ENCODE measurements at regions not wholly inside any gene's neighbourhood (a gene's known extent, or its start where the extent isn't known, plus 50 kb on each side); places are given as distances from the start of the nearest gene placed in this dataset.

DNA sequence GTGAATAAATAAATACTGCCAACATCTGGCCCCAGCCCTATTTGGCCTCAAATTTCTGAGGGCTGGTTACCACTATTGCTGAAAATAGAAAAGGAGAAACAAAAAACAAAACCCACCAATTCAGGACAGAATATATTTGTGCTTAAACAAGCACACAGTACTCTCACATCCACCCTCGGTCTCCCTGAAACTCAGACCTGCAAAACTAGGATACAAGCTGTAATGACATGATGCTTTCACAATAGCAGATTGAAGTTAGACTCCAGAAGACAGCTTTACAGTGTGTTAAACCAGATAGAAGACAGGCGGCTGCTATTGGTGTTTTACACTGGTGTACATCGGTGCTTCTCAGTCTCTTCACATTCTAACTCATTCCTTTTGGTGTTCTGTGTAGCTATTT, 214.9 kb upstream of the DMRT1 start:
- Histone ChIP-seq H3K9me3 (ENCODE audit: low read depth) (no peaks in the 10 kb centered on the region), H3K27me3 (no peaks in the 10 kb centered on the region), H3K36me3 (no peaks in the 10 kb centered on the region), H3K4me3 (no peak overlapping the region), H3K27ac (peak overlapping the region; percentile 74), H3K4me1 (ENCODE audit: low read depth) (peaks cover 33% of the 10 kb centered on the region)
- DNase-seq (ENCODE audit: low read depth in 1 of 2, low spot score in 1 of 2) = no peak
- TF ChIP-seq, protein P1, sequence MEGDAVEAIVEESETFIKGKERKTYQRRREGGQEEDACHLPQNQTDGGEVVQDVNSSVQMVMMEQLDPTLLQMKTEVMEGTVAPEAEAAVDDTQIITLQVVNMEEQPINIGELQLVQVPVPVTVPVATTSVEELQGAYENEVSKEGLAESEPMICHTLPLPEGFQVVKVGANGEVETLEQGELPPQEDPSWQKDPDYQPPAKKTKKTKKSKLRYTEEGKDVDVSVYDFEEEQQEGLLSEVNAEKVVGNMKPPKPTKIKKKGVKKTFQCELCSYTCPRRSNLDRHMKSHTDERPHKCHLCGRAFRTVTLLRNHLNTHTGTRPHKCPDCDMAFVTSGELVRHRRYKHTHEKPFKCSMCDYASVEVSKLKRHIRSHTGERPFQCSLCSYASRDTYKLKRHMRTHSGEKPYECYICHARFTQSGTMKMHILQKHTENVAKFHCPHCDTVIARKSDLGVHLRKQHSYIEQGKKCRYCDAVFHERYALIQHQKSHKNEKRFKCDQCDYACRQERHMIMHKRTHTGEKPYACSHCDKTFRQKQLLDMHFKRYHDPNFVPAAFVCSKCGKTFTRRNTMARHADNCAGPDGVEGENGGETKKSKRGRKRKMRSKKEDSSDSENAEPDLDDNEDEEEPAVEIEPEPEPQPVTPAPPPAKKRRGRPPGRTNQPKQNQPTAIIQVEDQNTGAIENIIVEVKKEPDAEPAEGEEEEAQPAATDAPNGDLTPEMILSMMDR (IDR thresholded peaks at IDR 0.05; ENCODE audit: low read depth, low read length) = no peak

DNA sequence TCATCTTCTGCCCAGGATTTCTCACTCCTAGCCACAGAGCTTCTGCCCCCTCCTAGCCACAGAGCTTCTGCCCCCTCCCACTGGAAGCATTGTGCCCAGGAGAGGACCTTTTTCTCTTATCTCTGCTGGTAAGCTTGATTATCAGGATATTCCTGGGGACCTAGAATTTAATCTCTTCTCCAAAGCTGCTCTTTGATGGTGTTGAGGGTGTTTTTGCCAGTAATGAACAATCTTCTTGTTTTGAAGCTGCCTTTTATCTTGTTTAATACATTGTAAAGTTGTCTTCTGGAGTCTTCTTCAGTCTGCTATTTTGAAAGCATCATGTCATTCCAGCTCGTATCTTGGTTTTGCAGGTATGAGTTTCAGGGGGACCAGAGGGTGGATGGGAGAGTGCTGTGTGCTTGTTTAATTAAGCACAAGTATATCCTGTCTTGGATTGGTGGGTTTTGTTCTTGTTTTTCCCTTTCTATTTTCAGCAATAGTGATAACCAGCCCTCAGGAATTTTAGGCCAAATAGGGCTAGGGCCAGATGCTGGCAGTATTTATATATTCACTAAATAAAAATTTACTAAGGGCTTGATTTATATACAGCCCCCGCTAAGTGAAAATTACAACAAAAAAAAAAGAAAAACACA, 214.0 kb upstream of the DMRT1 start:
- no peaks in the 10 kb centered on the region for H3K9me3 ChIP-seq (ENCODE audit: low read depth)
- TF ChIP-seq, protein P1 (IDR thresholded peaks at IDR 0.05; ENCODE audit: low read depth, low read length) = no peak
- peaks cover 33% of the 10 kb centered on the region for H3K4me1 ChIP-seq (ENCODE audit: low read depth)
- no peak overlapping the region for H3K4me3 ChIP-seq
- no peaks in the 10 kb centered on the region for H3K27me3 ChIP-seq
- no peaks in the 10 kb centered on the region for H3K36me3 ChIP-seq
- H3K27ac ChIP-seq = peak overlapping the region; percentile 69
- no peak for DNase-seq (ENCODE audit: low read depth in 1 of 2, low spot score in 1 of 2)

DNA sequence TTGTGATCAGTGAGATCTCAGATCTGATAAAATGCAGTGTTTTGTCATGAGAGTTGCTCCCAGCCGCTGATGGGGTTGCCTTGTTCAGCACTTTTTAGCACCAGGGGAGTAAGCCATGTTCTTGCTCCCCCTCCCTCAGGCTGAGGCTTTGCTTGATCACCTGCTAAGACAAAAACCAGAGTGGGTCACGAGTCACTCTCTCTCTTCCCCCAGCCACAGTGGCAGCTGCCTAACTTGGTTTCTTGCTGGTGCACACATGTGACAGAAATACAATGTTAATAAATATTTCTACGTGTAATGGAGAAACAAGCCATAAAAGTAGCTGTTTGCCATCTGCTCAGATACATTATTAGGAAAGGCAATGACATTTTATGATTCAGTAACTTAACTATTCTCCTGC, 212.4 kb upstream of the DMRT1 start:
- Histone ChIP-seq H3K27ac (no peak overlapping the region), H3K9me3 (ENCODE audit: low read depth) (no peaks in the 10 kb centered on the region), H3K27me3 (no peaks in the 10 kb centered on the region), H3K4me3 (no peak overlapping the region), H3K36me3 (no peaks in the 10 kb centered on the region), H3K4me1 (ENCODE audit: low read depth) (peaks cover 33% of the 10 kb centered on the region)
- no peak for DNase-seq (ENCODE audit: low read depth in 1 of 2, low spot score in 1 of 2)
- TF ChIP-seq, protein P1 (IDR thresholded peaks at IDR 0.05; ENCODE audit: low read depth, low read length) = no peak

DNA sequence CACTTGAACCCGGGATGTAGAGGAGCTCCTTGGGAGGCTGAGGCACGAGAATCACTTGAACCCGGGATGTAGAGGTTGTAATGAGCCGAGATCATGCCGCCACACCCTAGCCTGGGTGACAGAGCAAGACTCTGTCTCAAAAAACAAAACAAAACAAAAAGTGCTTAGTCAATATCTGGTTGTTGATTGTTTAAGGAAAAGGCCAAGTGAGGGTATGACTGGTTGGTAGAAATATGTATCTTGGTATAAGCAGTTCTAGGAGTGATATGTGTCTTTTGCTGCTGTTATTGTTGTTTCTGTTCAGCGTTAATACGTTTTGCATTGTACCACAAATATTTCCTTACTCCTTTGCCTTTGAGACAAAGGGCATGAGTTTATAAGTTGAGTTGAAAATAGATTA, 210.7 kb upstream of the DMRT1 start:
- H3K27ac ChIP-seq = no peak overlapping the region
- TF ChIP-seq, protein P1 (IDR thresholded peaks at IDR 0.05; ENCODE audit: low read depth, low read length) = no peak
- DNase-seq (ENCODE audit: low read depth in 1 of 2, low spot score in 1 of 2) = no peak
- H3K4me1 ChIP-seq (ENCODE audit: low read depth) = peaks cover 24% of the 10 kb centered on the region
- H3K36me3 ChIP-seq = no peaks in the 10 kb centered on the region
- H3K9me3 ChIP-seq (ENCODE audit: low read depth) = no peaks in the 10 kb centered on the region
- no peak overlapping the region for H3K4me3 ChIP-seq
- H3K27me3 ChIP-seq = no peaks in the 10 kb centered on the region

DNA sequence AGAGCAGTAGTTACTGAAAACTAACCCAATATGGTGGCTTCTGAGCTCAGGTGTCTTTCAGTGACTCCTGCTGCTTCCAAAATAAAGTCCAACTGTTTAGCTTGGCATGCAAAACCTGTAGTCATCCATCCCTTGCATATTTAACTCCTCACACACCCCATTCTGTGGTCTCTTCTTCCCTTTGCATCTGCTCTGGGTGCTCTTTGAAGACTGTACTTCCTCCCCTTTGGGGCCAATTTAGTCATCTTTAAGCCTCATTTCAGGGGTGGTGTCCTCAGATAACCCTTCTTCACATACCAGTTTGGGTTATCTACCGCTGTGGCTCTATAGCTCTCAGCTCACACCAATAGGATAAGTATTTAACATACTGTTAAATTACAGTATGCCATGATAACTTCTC, 209.9 kb upstream of the DMRT1 start:
- no peak for DNase-seq (ENCODE audit: low read depth in 1 of 2, low spot score in 1 of 2)
- Histone ChIP-seq H3K36me3 (no peaks in the 10 kb centered on the region), H3K4me1 (ENCODE audit: low read depth) (peaks cover 16% of the 10 kb centered on the region), H3K4me3 (no peak overlapping the region), H3K27me3 (no peaks in the 10 kb centered on the region), H3K9me3 (ENCODE audit: low read depth) (no peaks in the 10 kb centered on the region), H3K27ac (no peak overlapping the region)
- TF ChIP-seq, protein P1 (IDR thresholded peaks at IDR 0.05; ENCODE audit: low read depth, low read length) = no peak
